Ovary (tissue), 7 donors: ENCODE measurements at regions not wholly inside any gene's neighbourhood (a gene's known extent, or its start where the extent isn't known, plus 50 kb on each side); places are given as distances from the start of the nearest gene placed in this dataset.

Experiments
- DNase-seq, 5 donors: peaks; one replicate each; pipeline ENCODE4 v3.0.0-alpha.2; 2019 to 2020
- H3K27ac ChIP-seq, 2 donors: fragments of 200-600 bp; one replicate each; pipeline versions ENCODE4 v1.5.1 to v1.8.0; 2019 to 2022
- H3K27me3 ChIP-seq: fragments of 200-600 bp; one replicate; pipeline ENCODE4 v1.8.0; 2022
- H3K36me3 ChIP-seq: fragments of 200-600 bp; sonication (generic); one replicate; pipeline ENCODE4 v1.5.1; 2019
- H3K4me1 ChIP-seq: one replicate; pipeline ENCODE4 v1.8.1; 2013; ENCODE audit warnings: mild to moderate bottlenecking, moderate library complexity; ENCODE audit not compliant: insufficient read depth
- H3K4me3 ChIP-seq: fragments of 200-600 bp; sonication (generic); one replicate; pipeline ENCODE4 v1.5.1; 2017
- H3K9me3 ChIP-seq, 2 donors: fragments of 200-600 bp in 1 of 2; sonication (generic) in 1 of 2; one replicate each; pipeline versions ENCODE4 v1.5.1 to v1.8.1; 2013 to 2019; ENCODE audit warnings: mild to moderate bottlenecking in 1 of 2, moderate library complexity in 1 of 2
- EP300 ChIP-seq: sonication (generic); formaldehyde crosslinking; IDR thresholded peaks from one replicate; pipeline ENCODE4 v1.6.1; 2017; ENCODE audit warnings: antibody characterized with exemption
- POLR2A ChIP-seq: fragments of 450-650 bp; IDR thresholded peaks from one replicate; pipeline ENCODE4 v1.6.1; 2017; ENCODE audit warnings: antibody characterized with exemption, mild to moderate bottlenecking, moderate library complexity
- WGBS, 3 donors: extraction: QIAGEN DNeasy Blood & Tissue Kit in 1 of 3; methylation state at CpG; one replicate each; pipeline versions ENCODE4 v1.1.5 to v1.1.7; 2013 to 2017; 5-methylcytosine and 5-hydroxymethylcytosine counted together
- intact Hi-C, 4 donors: fragments of 100-400 bp; cut with DNase I; formaldehyde crosslinking; loops; one replicate each; pipeline versions ENCODE4 v1.11.0 to v1.15.1; 2022 to 2023
- TF ChIP-seq, protein P1 (sequence below), 3 donors: fragments of 450-650 bp in 2 of 3; fragments of 200-600 bp in 1 of 3; IDR thresholded peaks; one replicate each; pipeline versions ENCODE4 v1.5.1 to v1.8.0; 2016 to 2022; ENCODE audit warnings: antibody characterized with exemption in 3 of 3, mild to moderate bottlenecking in 1 of 3
- donor health status: DM: no; HTN: no; CAD: no; lungs with moderate emphysema.
- donor health status: DM: no; HTN: no; CAD: no.
- donor health status: Bipolar disorder and iron deficiency.
- donor health status: DM: no; HTN: no; CAD: no.
- donor health status: DM: yes; HTN: yes; CAD: no.

DNA sequence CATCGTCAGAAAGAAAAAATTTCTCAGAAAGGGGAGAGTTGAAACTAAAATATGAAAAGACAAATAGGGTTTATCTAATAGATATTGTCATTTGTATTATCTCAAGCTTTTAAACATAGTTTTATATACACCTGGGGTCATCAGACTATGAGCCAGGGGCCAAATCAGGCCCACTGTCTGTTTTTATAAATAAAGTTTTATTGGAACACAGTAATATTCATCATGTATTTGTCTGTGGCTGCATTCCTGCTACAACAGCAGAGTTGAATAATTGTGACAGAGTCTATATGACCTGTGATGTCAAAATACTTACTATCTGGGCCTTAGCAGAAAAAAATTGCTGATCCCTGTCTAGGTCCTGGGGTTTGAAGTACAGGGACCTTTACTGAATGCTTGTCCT lies 120.5 kb upstream of the RUNX1 start:
- TF ChIP-seq POLR2A (no peak), EP300 (no peak)
- TF ChIP-seq, protein P1, sequence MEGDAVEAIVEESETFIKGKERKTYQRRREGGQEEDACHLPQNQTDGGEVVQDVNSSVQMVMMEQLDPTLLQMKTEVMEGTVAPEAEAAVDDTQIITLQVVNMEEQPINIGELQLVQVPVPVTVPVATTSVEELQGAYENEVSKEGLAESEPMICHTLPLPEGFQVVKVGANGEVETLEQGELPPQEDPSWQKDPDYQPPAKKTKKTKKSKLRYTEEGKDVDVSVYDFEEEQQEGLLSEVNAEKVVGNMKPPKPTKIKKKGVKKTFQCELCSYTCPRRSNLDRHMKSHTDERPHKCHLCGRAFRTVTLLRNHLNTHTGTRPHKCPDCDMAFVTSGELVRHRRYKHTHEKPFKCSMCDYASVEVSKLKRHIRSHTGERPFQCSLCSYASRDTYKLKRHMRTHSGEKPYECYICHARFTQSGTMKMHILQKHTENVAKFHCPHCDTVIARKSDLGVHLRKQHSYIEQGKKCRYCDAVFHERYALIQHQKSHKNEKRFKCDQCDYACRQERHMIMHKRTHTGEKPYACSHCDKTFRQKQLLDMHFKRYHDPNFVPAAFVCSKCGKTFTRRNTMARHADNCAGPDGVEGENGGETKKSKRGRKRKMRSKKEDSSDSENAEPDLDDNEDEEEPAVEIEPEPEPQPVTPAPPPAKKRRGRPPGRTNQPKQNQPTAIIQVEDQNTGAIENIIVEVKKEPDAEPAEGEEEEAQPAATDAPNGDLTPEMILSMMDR (IDR thresholded peaks at IDR 0.05) = no peak
- no peak overlapping the region for H3K27ac ChIP-seq
- intact Hi-C loops = no loop called here
- H3K9me3 ChIP-seq = no peaks in the 10 kb centered on the region
- H3K27me3 ChIP-seq = no peaks in the 10 kb centered on the region
- H3K36me3 ChIP-seq = no peaks in the 10 kb centered on the region
- DNase-seq = no peak
- no peaks in the 10 kb centered on the region for H3K4me1 ChIP-seq
- H3K4me3 ChIP-seq = no peak overlapping the region
- 65 to 69% (median 66%) methylated on average over 1 of the region's 1 CpG for WGBS, 3 donors

DNA sequence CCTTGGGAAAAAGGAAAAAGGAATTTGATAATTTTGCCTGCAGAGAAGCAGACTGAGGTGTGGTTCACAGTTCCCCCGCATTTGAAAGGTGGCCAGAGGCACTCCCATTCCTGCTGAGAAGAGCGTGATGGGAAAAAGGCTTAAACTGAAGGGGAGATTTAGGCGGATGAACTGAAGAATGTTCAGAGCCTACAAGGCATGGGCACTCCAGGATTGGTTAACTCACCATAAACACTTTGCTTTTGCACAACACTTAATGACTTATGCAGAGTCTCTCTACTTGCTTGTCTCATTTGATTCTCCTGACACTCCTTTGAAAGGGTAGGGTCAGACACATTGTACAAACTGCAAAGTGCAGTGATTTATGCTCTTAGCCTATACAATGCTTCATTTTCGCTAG lies 119.6 kb upstream of the RUNX1 start:
- Histone ChIP-seq H3K9me3 (no peaks in the 10 kb centered on the region), H3K27ac (no peak overlapping the region), H3K36me3 (no peaks in the 10 kb centered on the region), H3K4me3 (no peak overlapping the region), H3K27me3 (no peaks in the 10 kb centered on the region), H3K4me1 (no peaks in the 10 kb centered on the region)
- intact Hi-C loops = no loop called here
- no peak for DNase-seq
- TF ChIP-seq POLR2A = no peak
- no peak for TF ChIP-seq EP300
- TF ChIP-seq, protein P1 (IDR thresholded peaks at IDR 0.05) = no peak
- 57 to 62% (median 62%) methylated on average over 4 of the region's 4 CpGs for WGBS, 3 donors

DNA sequence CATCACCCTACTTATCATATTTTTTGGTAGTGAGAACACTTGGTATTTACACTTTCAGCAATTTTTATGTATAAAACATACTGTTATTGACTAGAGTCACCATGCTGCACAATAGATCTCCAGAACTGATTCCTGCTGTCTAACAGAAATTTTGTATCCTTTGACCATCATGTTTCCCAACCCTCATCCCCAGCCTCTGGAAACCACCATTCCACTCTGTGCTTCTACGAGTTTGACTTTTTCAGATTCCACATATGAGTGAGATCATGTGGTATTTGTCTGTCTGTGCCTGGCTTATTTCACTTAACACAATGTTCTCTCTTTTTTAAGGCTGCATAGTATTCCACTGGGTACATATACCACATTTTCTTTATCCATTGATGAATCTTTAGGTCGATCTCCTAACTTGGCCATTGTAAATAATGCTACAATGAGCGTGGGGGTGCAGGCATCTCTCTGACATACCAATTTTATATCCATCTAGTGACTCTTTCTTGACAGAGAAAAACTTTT lies 115.9 kb upstream of the RUNX1 start:
- 84 to 91% (median 90%) methylated on average over 3 of the region's 3 CpGs for whole genome bisulfite sequencing, 3 donors

DNA sequence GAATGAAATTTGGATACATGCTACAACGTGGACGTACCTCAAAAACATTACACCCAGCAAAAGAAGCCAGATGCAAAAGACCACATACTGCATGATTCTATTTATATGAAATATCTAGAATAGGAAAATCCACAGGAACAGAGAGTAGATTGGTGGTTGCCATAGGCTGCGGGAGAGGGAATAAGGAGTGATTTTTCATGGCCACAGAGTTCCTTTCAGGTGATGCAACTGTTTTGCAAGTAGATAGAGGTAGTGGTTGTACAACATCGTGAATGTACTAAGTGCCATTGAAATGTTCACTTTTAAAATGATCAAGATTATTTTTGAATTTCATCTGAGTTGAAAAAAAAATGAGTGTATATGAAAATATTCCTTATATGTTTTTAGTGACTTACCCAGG lies 115.3 kb upstream of the RUNX1 start:
- WGBS, 3 donors = 92 to 96% (median 94%) methylated on average over 4 of the region's 4 CpGs
- no peak for DNase-seq
- no peaks in the 10 kb centered on the region for H3K9me3 ChIP-seq
- intact Hi-C loops = no loop called here
- H3K4me3 ChIP-seq = no peak overlapping the region
- no peaks in the 10 kb centered on the region for H3K4me1 ChIP-seq
- TF ChIP-seq, protein P1 (IDR thresholded peaks at IDR 0.05) = no peak
- TF ChIP-seq EP300 = no peak
- no peak for TF ChIP-seq POLR2A
- no peak overlapping the region for H3K27ac ChIP-seq
- H3K36me3 ChIP-seq = no peaks in the 10 kb centered on the region
- no peaks in the 10 kb centered on the region for H3K27me3 ChIP-seq

More for the DNA sequence above, 115.9 kb upstream of the RUNX1 start:
- Histone ChIP-seq H3K4me1 (no peaks in the 10 kb centered on the region), H3K27ac (no peak overlapping the region), H3K27me3 (no peaks in the 10 kb centered on the region), H3K9me3 (no peaks in the 10 kb centered on the region), H3K36me3 (no peaks in the 10 kb centered on the region), H3K4me3 (no peak overlapping the region)
- intact Hi-C loops = no loop called here
- no peak for DNase-seq
- no peak for TF ChIP-seq POLR2A
- TF ChIP-seq, protein P1 (IDR thresholded peaks at IDR 0.05) = no peak
- TF ChIP-seq EP300 = no peak

DNA sequence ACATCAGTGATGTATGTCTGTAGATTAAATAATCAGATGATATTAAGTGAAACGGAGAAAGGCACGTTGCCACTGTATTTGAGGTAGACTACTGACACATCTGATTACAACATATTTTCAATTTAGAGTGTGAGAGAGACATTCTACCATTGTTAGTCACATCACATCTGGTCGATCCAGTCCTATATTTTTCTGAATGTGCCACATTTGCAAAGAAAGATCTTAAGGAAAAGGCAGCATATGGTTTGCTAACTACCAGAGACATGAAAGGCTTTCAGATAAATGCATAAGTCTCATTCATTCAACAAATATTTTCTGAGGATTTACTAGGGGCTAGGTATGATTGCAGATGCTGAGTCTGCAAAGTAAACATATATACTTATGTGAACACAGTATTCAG lies 114.3 kb upstream of the RUNX1 start:
- no peak overlapping the region for H3K4me3 ChIP-seq
- H3K4me1 ChIP-seq = no peaks in the 10 kb centered on the region
- H3K27me3 ChIP-seq = no peaks in the 10 kb centered on the region
- intact Hi-C loops = no loop called here
- DNase-seq = no peak
- no peak overlapping the region for H3K27ac ChIP-seq
- no peaks in the 10 kb centered on the region for H3K36me3 ChIP-seq
- no peaks in the 10 kb centered on the region for H3K9me3 ChIP-seq
- WGBS, 3 donors = 85 to 89% (median 85%) methylated on average over 3 of the region's 3 CpGs
- no peak for TF ChIP-seq EP300
- TF ChIP-seq POLR2A = no peak
- TF ChIP-seq, protein P1 (IDR thresholded peaks at IDR 0.05) = no peak
